NCI-H2171 (cell line): ENCODE measurements at regions not wholly inside any gene's neighbourhood (a gene's known extent, or its start where the extent isn't known, plus 50 kb on each side); places are given as distances from the start of the nearest gene placed in this dataset.
"Not testable (repeated sequence)": the region's sequence is repeated elsewhere in the genome, so short reads cannot be mapped to it uniquely, and the experiment has no call there.

Experiments
- DNase-seq: peaks from one replicate; lab custom pipeline; 2025; lab: John Stamatoyannopoulos, UW

- no peak for DNase-seq
These were observed 255.1 kb upstream of the GK2 start for GRCh38 chr4:79663141-79663540.

GRCh38 chr4:79662651-79663050 is 254.6 kb upstream of the GK2 start:
- DNase-seq, result no peak

- no peak for DNase-seq
These were observed 253.2 kb upstream of the GK2 start for GRCh38 chr4:79661196-79661595.

- DNase-seq, result not testable (repeated sequence)
These were observed 251.4 kb upstream of the GK2 start for GRCh38 chr4:79659308-79659870.

GRCh38 chr4:79657379-79657778 is 249.4 kb upstream of the GK2 start:
- no peak for DNase-seq

- peak; percentile 4 for DNase-seq
These were observed 245.8 kb upstream of the GK2 start for GRCh38 chr4:79653871-79654270.

GRCh38 chr4:79652738-79653137 is 244.7 kb upstream of the GK2 start:
- DNase-seq, result no peak

GRCh38 chr4:79652232-79652631 is 244.2 kb upstream of the GK2 start:
- DNase-seq, result no peak

GRCh38 chr4:79651456-79651855 is 243.4 kb upstream of the GK2 start:
- no peak for DNase-seq

GRCh38 chr4:79650794-79651431 is 242.9 kb upstream of the GK2 start:
- DNase-seq, result no peak

- DNase-seq, result no peak
These were observed 242.2 kb upstream of the GK2 start for GRCh38 chr4:79650217-79650616.

GRCh38 chr4:79645942-79646341 is 237.9 kb upstream of the GK2 start:
- no peak for DNase-seq

- DNase-seq, result no peak
These were observed 230.7 kb upstream of the GK2 start for GRCh38 chr4:79638735-79639134.

- no peak for DNase-seq
These were observed 229.0 kb upstream of the GK2 start for GRCh38 chr4:79636991-79637390.

- no peak for DNase-seq
These were observed 226.1 kb upstream of the GK2 start for GRCh38 chr4:79634111-79634510.

GRCh38 chr4:79632114-79632513 is 224.1 kb upstream of the GK2 start:
- no peak for DNase-seq

GRCh38 chr4:79626611-79627010 is 218.6 kb upstream of the GK2 start:
- DNase-seq, result no peak

- no peak for DNase-seq
These were observed 218.1 kb upstream of the GK2 start for GRCh38 chr4:79626101-79626500.

- no peak for DNase-seq
These were observed 217.3 kb upstream of the GK2 start for GRCh38 chr4:79625361-79625760.

GRCh38 chr4:79623021-79623870 is 215.2 kb upstream of the GK2 start:
- peak; percentile 9 for DNase-seq

- DNase-seq, result no peak
These were observed 213.0 kb upstream of the GK2 start for GRCh38 chr4:79621061-79621460.

- no peak for DNase-seq
These were observed 212.6 kb upstream of the GK2 start for GRCh38 chr4:79620617-79621016.

- DNase-seq, result no peak
These were observed 205.4 kb upstream of the GK2 start for GRCh38 chr4:79613269-79613935.
